22Rv1 (cell line): ENCODE measurements at regions not wholly inside any gene's neighbourhood (a gene's known extent, or its start where the extent isn't known, plus 50 kb on each side); places are given as distances from the start of the nearest gene placed in this dataset.

ENCODE experiments used
- ZFX ChIP-seq: fragments of 450-650 bp; IDR thresholded peaks from 2 replicates; pipeline ENCODE4 v1.6.1; 2017; ENCODE audit warnings: antibody characterized with exemption, borderline replicate concordance
- TF ChIP-seq, protein P1 (sequence below): fragments of 450-650 bp; IDR thresholded peaks from 2 replicates; pipeline ENCODE4 v1.5.1; 2017; ENCODE audit warnings: mild to moderate bottlenecking

- TF ChIP-seq, protein P1, sequence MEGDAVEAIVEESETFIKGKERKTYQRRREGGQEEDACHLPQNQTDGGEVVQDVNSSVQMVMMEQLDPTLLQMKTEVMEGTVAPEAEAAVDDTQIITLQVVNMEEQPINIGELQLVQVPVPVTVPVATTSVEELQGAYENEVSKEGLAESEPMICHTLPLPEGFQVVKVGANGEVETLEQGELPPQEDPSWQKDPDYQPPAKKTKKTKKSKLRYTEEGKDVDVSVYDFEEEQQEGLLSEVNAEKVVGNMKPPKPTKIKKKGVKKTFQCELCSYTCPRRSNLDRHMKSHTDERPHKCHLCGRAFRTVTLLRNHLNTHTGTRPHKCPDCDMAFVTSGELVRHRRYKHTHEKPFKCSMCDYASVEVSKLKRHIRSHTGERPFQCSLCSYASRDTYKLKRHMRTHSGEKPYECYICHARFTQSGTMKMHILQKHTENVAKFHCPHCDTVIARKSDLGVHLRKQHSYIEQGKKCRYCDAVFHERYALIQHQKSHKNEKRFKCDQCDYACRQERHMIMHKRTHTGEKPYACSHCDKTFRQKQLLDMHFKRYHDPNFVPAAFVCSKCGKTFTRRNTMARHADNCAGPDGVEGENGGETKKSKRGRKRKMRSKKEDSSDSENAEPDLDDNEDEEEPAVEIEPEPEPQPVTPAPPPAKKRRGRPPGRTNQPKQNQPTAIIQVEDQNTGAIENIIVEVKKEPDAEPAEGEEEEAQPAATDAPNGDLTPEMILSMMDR, result no peak
- TF ChIP-seq ZFX, result no peak
Observed at GRCh38 chr1:218891577-218891976, 282.1 kb upstream of the LYPLAL1 start.
